HFFc6 (cell line): ENCODE measurements at regions not wholly inside any gene's neighbourhood (a gene's known extent, or its start where the extent isn't known, plus 50 kb on each side); places are given as distances from the start of the nearest gene placed in this dataset.
A peak's percentile ranks its signal among the peaks of the same experiment; 100 is the strongest.

Source experiments
- DNase-seq: peaks from one replicate; pipeline ENCODE4 v3.0.0-alpha.2; 2018
- H3K27ac Mint-ChIP-seq: 2 replicates; pipeline ENCODE4 v1.8.0; 2020; ENCODE audit warnings: mild to moderate bottlenecking, mixed read lengths
- H3K27me3 Mint-ChIP-seq: 2 replicates; pipeline ENCODE4 v1.8.0; 2021; ENCODE audit warnings: mild to moderate bottlenecking, moderate library complexity, mixed read lengths; ENCODE audit not compliant: insufficient read depth
- H3K36me3 Mint-ChIP-seq: 2 replicates; pipeline ENCODE4 v1.8.0; 2021; ENCODE audit warnings: low read depth, mixed read lengths
- H3K4me1 Mint-ChIP-seq: 2 replicates; pipeline ENCODE4 v1.8.0; 2020; ENCODE audit warnings: low read depth, mixed read lengths
- H3K4me3 Mint-ChIP-seq: 2 replicates; pipeline ENCODE4 v1.8.0; 2020; ENCODE audit warnings: mild to moderate bottlenecking, moderate library complexity, mixed read lengths
- H3K9me3 Mint-ChIP-seq: 2 replicates; pipeline ENCODE4 v1.8.0; 2020; ENCODE audit warnings: mild to moderate bottlenecking, mixed read lengths
- TF ChIP-seq, protein P1 (sequence below): fragments of 200-600 bp; sonication (generic); IDR thresholded peaks from 2 replicates; pipeline ENCODE4 v1.5.0; 2021; ENCODE audit warnings: antibody characterized with exemption, mild to moderate bottlenecking

DNA sequence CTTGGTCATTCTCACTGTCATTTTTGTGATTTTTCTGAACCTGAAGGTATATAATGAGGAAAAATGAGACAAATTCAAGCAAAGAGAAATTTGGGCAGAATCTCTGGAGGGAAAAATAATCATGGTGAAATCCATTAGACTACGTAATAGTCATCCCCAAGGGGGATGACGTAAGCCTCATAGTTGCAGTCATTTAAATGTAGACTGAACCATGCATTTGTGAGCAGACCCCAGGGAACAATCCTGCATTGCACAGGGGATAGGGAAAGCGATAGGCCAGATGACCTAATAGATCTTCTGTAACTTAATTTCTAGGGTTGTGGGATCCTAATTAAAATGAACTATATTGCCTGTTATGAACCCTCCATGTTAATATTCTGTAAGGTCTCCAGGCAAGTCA is 167.4 kb upstream of the C1orf21 start:
- Mint-ChIP-seq H3K9me3 (no peaks in the 10 kb centered on the region), H3K4me3 (no peak overlapping the region), H3K27ac (no peak overlapping the region), H3K36me3 (no peaks in the 10 kb centered on the region), H3K4me1 (peaks cover 26% of the 10 kb centered on the region), H3K27me3 (peaks cover 3% of the 10 kb centered on the region; the same call in 1 of the 2 replicates)
- DNase-seq, result no peak
- TF ChIP-seq, protein P1, sequence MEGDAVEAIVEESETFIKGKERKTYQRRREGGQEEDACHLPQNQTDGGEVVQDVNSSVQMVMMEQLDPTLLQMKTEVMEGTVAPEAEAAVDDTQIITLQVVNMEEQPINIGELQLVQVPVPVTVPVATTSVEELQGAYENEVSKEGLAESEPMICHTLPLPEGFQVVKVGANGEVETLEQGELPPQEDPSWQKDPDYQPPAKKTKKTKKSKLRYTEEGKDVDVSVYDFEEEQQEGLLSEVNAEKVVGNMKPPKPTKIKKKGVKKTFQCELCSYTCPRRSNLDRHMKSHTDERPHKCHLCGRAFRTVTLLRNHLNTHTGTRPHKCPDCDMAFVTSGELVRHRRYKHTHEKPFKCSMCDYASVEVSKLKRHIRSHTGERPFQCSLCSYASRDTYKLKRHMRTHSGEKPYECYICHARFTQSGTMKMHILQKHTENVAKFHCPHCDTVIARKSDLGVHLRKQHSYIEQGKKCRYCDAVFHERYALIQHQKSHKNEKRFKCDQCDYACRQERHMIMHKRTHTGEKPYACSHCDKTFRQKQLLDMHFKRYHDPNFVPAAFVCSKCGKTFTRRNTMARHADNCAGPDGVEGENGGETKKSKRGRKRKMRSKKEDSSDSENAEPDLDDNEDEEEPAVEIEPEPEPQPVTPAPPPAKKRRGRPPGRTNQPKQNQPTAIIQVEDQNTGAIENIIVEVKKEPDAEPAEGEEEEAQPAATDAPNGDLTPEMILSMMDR, result no peak

DNA sequence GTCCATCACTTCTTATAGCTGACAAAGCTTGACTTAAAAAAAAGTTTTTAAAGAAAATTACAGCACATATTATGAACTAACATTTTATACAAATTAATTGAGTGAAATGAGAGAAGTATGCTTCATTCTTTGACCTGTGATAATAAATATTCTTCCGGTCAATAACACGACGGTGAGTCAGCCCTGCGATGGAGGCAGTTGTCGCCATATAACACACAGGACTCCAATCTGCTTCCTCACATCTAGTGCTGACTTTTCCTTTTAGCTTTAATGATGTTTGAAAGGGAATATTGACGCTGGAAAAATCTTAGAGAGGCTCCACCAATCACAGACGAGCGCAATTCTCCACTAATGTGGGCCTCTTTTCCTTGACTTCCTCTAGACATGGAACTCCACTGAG is 166.9 kb upstream of the C1orf21 start:
- no peak overlapping the region for H3K27ac Mint-ChIP-seq
- TF ChIP-seq, protein P1, result no peak
- no peaks in the 10 kb centered on the region for H3K36me3 Mint-ChIP-seq
- no peak for DNase-seq
- H3K4me1 Mint-ChIP-seq, result peaks cover 26% of the 10 kb centered on the region
- H3K27me3 Mint-ChIP-seq, result peaks cover 3% of the 10 kb centered on the region; the same call in 1 of the 2 replicates
- no peak overlapping the region for H3K4me3 Mint-ChIP-seq
- H3K9me3 Mint-ChIP-seq, result no peaks in the 10 kb centered on the region

DNA sequence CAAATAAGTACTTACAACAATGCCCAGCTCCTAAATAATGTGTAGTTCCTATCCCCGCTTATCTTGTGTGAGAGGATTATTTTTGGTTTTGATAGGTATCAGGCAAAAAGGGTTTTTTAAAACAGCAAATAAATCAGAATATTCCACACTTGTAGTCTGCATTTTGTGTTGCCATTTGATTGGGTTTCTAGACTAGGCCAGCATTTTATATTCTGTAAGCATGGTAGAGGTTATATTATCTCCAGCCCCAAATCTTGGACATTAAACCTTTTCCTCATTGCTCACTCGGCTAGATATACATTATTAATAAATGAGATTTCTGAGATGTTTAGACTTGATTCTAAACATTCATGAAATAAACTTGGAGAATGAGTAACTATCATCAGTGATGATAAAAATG is 165.7 kb upstream of the C1orf21 start:
- Mint-ChIP-seq H3K9me3 (no peaks in the 10 kb centered on the region), H3K4me1 (peaks cover 24% of the 10 kb centered on the region), H3K4me3 (no peak overlapping the region), H3K27me3 (peaks cover 3% of the 10 kb centered on the region; the same call in 1 of the 2 replicates), H3K36me3 (no peaks in the 10 kb centered on the region), H3K27ac (no peak overlapping the region)
- DNase-seq, result no peak
- TF ChIP-seq, protein P1, result no peak

DNA sequence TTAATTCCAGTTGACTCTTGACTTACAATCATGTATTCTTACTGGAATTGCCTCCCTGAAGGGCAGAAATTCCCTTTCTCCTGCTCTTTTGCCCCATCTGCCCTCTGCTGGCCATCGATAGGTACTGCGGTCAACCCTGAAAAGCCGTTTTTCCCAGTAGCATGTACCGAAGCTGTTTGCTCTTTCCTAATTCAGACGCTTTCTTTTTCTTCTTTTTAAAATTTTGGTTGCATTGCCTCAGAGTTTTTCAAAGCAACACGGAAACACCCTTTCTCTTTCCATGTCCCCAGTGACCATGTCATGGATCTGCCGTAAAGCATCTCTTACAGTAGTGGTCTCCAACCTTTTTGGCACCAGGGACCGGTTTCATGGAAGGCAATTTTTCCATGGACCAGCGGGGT is 164.2 kb upstream of the C1orf21 start:
- H3K27me3 Mint-ChIP-seq, result peaks cover 3% of the 10 kb centered on the region; the same call in 1 of the 2 replicates
- peak overlapping the region; percentile 54; the same call in 1 of the 2 replicates for H3K27ac Mint-ChIP-seq
- TF ChIP-seq, protein P1, result peak; percentile 97
- peaks cover 20% of the 10 kb centered on the region for H3K4me1 Mint-ChIP-seq
- peak overlapping the region; percentile 83 for H3K4me3 Mint-ChIP-seq
- no peaks in the 10 kb centered on the region for H3K36me3 Mint-ChIP-seq
- peak; percentile 42 for DNase-seq
- H3K9me3 Mint-ChIP-seq, result no peaks in the 10 kb centered on the region

DNA sequence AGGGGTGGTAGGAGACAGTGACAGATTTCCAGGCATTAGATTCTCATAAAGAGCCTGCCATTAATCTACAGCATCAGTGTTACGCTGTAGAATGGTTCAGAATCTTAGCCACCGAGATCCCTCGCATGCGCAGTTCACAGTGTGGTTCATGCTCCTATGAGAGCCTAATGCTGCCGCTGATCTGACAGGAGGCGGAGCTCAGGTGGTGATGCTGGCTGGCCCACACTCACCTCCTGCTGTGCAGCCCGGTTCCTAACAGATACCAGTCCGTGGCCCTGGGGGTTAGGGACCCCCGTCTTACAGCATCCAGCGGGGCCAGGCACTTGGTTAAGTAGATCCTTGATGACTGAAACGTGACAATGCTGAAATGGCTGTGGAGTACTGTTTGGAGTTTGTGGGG is 163.6 kb upstream of the C1orf21 start:
- Mint-ChIP-seq H3K4me1 (peaks cover 16% of the 10 kb centered on the region), H3K27me3 (peaks cover 3% of the 10 kb centered on the region; the same call in 1 of the 2 replicates), H3K27ac (no peak overlapping the region), H3K4me3 (peak overlapping the region; percentile 83; the same call in 1 of the 2 replicates), H3K9me3 (no peaks in the 10 kb centered on the region), H3K36me3 (no peaks in the 10 kb centered on the region)
- DNase-seq, result no peak
- TF ChIP-seq, protein P1, result no peak
